Neutrophil (primary cell): ENCODE measurements at regions not wholly inside any gene's neighbourhood (a gene's known extent, or its start where the extent isn't known, plus 50 kb on each side); places are given as distances from the start of the nearest gene placed in this dataset.

Source experiments
- H3K27ac ChIP-seq: fragments of 200-600 bp; sonication (generic); 2 replicates; pipeline ENCODE4 v1.5.1; 2016; ENCODE audit warnings: mild to moderate bottlenecking, moderate library complexity
- H3K27me3 ChIP-seq: fragments of 200-600 bp; sonication (generic); 2 replicates; pipeline ENCODE4 v1.6.0; 2016; ENCODE audit warnings: mild to moderate bottlenecking
- H3K36me3 ChIP-seq: fragments of 200-600 bp; sonication (generic); 2 replicates; pipeline ENCODE4 v1.5.1; 2017
- H3K4me1 ChIP-seq, 2 experiments: fragments of 200-600 bp in 1 of 2; sonication (generic) in 1 of 2; 1 replicate in 1 of 2; 2 replicates in 1 of 2; pipeline versions ENCODE4 v1.5.1 to v1.6.1; 2013 to 2016; ENCODE audit warnings: low read depth in 1 of 2, low read length in 1 of 2, mild to moderate bottlenecking in 1 of 2, moderate library complexity in 1 of 2; ENCODE audit not compliant: control insufficient read depth in 1 of 2, insufficient read depth in 1 of 2
- H3K4me3 ChIP-seq, 2 experiments: fragments of 200-600 bp in 1 of 2; sonication (generic) in 1 of 2; 1 replicate in 1 of 2; 2 replicates in 1 of 2; pipeline ENCODE4 v1.5.1; 2013 to 2016; ENCODE audit warnings: low read depth in 1 of 2, low read length in 1 of 2, mild to moderate bottlenecking in 1 of 2, moderate library complexity in 1 of 2
- H3K9me3 ChIP-seq: fragments of 200-600 bp; sonication (generic); 2 replicates; pipeline ENCODE4 v1.5.1; 2016
- CTCF ChIP-seq: fragments of 200-600 bp; sonication (generic); IDR thresholded peaks from 2 replicates; pipeline ENCODE4 v1.5.1; 2016; ENCODE audit warnings: antibody characterized with exemption

- no peaks in the 10 kb centered on the region for H3K27me3 ChIP-seq
- no peaks in the 10 kb centered on the region for H3K36me3 ChIP-seq
- TF ChIP-seq CTCF: no peak
- H3K4me3 ChIP-seq: no peak overlapping the region
- H3K9me3 ChIP-seq: no peaks in the 10 kb centered on the region
- no peak overlapping the region for H3K27ac ChIP-seq
- no peaks in the 10 kb centered on the region for H3K4me1 ChIP-seq
These were observed 189.8 kb upstream of the PPP1R2C start for GRCh38 chrX:42967681-42968300.

GRCh38 chrX:42973321-42973720, 195.4 kb upstream of the PPP1R2C start:
- H3K4me3 ChIP-seq: no peak overlapping the region
- no peak for TF ChIP-seq CTCF
- H3K27ac ChIP-seq: no peak overlapping the region
- H3K36me3 ChIP-seq: no peaks in the 10 kb centered on the region
- H3K9me3 ChIP-seq: no peaks in the 10 kb centered on the region
- peaks cover 7 to 12% of the 10 kb centered on the region in 2 experiments for H3K4me1 ChIP-seq
- H3K27me3 ChIP-seq: no peaks in the 10 kb centered on the region

GRCh38 chrX:42975906-42976305, 197.9 kb upstream of the PPP1R2C start:
- peaks cover 7 to 12% of the 10 kb centered on the region in 2 experiments for H3K4me1 ChIP-seq
- H3K36me3 ChIP-seq: no peaks in the 10 kb centered on the region
- no peak overlapping the region for H3K27ac ChIP-seq
- H3K4me3 ChIP-seq: no peak overlapping the region
- no peaks in the 10 kb centered on the region for H3K27me3 ChIP-seq
- TF ChIP-seq CTCF: no peak
- no peaks in the 10 kb centered on the region for H3K9me3 ChIP-seq

GRCh38 chrX:42976746-42977366, 198.9 kb upstream of the PPP1R2C start:
- Histone ChIP-seq H3K9me3 (no peaks in the 10 kb centered on the region), H3K4me1 (peaks cover 7 to 12% of the 10 kb centered on the region in 2 experiments), H3K27ac (no peak overlapping the region), H3K4me3 (no peak overlapping the region), H3K27me3 (no peaks in the 10 kb centered on the region), H3K36me3 (no peaks in the 10 kb centered on the region)
- no peak for TF ChIP-seq CTCF

GRCh38 chrX:42978655-42979379, 200.9 kb upstream of the PPP1R2C start:
- H3K4me3 ChIP-seq: no peak overlapping the region
- peaks cover 7 to 12% of the 10 kb centered on the region in 2 experiments for H3K4me1 ChIP-seq
- H3K36me3 ChIP-seq: no peaks in the 10 kb centered on the region
- no peaks in the 10 kb centered on the region for H3K9me3 ChIP-seq
- TF ChIP-seq CTCF: no peak
- no peak overlapping the region for H3K27ac ChIP-seq
- no peaks in the 10 kb centered on the region for H3K27me3 ChIP-seq
